ENCODE measurements at regions not wholly inside any gene's neighbourhood (a gene's known extent, or its start where the extent isn't known, plus 50 kb on each side); places are given as distances from the start of the nearest gene placed in this dataset.

DNA sequence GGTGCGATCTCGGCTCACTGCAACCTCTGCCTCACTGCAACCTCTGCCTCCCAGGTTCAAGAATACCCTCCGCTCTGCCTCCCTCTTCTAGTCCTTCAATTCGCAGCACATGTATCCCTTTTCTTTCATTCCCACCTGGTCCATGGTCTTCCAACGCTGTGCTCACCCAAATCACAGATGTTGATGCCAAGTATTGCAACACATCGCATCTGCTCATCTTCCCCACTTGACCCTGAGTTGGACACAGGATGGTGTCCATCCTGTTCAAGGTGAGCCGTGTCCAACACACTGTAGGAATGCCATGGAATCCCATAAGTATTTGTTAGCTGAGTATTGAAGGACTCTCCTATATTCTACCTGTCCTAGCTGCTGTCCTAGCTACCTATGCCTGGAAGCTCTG, 50.6 kb upstream of the ETV6 start:
- no peaks in the 10 kb centered on the region for H3K36me3 ChIP-seq (ENCODE audit: insufficient read depth in 1 of 2, low read depth in 1 of 2)
- H3K4me3 ChIP-seq, result no peak overlapping the region
- intact Hi-C loops (cut with DNase I), result no loop called here
- no peak for DNase-seq
- no peaks in the 10 kb centered on the region for H3K9me3 ChIP-seq
- 65 to 87% (median 81%) methylated on average over 7 of the region's 7 CpGs for WGBS, 3 donors
- H3K27me3 ChIP-seq (ENCODE audit: insufficient read depth in 3 of 3, low read length in 2 of 3), result no peaks in the 10 kb centered on the region
- TF ChIP-seq, protein P1, sequence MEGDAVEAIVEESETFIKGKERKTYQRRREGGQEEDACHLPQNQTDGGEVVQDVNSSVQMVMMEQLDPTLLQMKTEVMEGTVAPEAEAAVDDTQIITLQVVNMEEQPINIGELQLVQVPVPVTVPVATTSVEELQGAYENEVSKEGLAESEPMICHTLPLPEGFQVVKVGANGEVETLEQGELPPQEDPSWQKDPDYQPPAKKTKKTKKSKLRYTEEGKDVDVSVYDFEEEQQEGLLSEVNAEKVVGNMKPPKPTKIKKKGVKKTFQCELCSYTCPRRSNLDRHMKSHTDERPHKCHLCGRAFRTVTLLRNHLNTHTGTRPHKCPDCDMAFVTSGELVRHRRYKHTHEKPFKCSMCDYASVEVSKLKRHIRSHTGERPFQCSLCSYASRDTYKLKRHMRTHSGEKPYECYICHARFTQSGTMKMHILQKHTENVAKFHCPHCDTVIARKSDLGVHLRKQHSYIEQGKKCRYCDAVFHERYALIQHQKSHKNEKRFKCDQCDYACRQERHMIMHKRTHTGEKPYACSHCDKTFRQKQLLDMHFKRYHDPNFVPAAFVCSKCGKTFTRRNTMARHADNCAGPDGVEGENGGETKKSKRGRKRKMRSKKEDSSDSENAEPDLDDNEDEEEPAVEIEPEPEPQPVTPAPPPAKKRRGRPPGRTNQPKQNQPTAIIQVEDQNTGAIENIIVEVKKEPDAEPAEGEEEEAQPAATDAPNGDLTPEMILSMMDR (IDR thresholded peaks at IDR 0.05), result no peak
- no peak for ATAC-seq
- no peak overlapping the region for H3K27ac ChIP-seq
- no peaks in the 10 kb centered on the region for H3K4me1 ChIP-seq

Measured in psoas muscle (tissue), 7 donors.